ENCODE measurements at regions not wholly inside any gene's neighbourhood (a gene's known extent, or its start where the extent isn't known, plus 50 kb on each side); places are given as distances from the start of the nearest gene placed in this dataset.

DNA sequence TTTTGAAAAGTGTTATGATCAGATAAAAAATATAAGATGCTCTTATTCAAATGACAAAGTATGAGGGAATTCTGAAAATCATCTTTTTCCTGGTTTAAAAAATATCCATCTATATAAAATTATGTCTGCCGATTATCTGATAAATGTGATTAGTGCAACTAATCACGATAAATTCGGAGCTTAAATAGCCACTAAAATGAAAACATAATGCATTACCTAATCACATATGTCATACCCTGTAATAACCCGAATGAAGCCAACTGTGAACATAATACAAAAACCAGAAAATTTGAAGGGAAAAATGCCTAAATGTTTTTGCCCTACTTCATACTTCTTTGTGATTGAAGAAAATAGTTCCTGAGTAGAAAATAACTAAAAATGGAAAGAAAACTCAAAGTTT lies 808.4 kb upstream of the LUZP2 start:
- Histone ChIP-seq H3K36me3 (ENCODE audit: control insufficient read depth, insufficient read depth, low read length) (no peaks in the 10 kb centered on the region), H3K27me3 (replicated peaks; ENCODE audit: control insufficient read depth, insufficient read depth, low read length) (no peaks in the 10 kb centered on the region), H3K4me3 (replicated peaks; ENCODE audit: low read depth, low read length) (no peak overlapping the region)
- no peak for DNase-seq (ENCODE audit: extremely low read depth, insufficient read length)
- TF ChIP-seq, protein P1, sequence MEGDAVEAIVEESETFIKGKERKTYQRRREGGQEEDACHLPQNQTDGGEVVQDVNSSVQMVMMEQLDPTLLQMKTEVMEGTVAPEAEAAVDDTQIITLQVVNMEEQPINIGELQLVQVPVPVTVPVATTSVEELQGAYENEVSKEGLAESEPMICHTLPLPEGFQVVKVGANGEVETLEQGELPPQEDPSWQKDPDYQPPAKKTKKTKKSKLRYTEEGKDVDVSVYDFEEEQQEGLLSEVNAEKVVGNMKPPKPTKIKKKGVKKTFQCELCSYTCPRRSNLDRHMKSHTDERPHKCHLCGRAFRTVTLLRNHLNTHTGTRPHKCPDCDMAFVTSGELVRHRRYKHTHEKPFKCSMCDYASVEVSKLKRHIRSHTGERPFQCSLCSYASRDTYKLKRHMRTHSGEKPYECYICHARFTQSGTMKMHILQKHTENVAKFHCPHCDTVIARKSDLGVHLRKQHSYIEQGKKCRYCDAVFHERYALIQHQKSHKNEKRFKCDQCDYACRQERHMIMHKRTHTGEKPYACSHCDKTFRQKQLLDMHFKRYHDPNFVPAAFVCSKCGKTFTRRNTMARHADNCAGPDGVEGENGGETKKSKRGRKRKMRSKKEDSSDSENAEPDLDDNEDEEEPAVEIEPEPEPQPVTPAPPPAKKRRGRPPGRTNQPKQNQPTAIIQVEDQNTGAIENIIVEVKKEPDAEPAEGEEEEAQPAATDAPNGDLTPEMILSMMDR (IDR thresholded peaks at IDR 0.05; ENCODE audit: insufficient read depth, low read length, poor library complexity, severe bottlenecking), result no peak

DNA sequence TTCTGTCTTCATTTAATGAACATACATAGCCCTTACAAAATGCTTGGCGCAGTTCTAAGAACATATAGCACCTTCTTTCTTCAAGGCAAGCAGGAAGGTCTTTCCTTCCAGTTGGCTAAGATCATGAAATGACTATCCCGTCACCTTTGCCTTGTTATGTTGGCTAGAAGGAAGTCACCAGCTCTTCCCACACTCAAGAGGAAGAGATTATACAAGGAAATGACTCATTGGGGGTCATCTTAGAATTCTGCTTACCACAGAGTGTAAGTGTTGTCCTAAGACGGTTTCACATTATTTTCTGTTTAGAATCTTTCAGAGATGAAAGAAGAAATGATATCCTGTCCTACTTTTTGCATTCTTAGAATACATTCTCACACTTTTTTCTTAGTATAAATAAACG lies 808.0 kb upstream of the LUZP2 start:
- Histone ChIP-seq H3K4me3 (replicated peaks; ENCODE audit: low read depth, low read length) (no peak overlapping the region), H3K36me3 (ENCODE audit: control insufficient read depth, insufficient read depth, low read length) (no peaks in the 10 kb centered on the region), H3K27me3 (replicated peaks; ENCODE audit: control insufficient read depth, insufficient read depth, low read length) (no peaks in the 10 kb centered on the region)
- DNase-seq (ENCODE audit: extremely low read depth, insufficient read length), result no peak
- TF ChIP-seq, protein P1 (IDR thresholded peaks at IDR 0.05; ENCODE audit: insufficient read depth, low read length, poor library complexity, severe bottlenecking), result no peak

DNA sequence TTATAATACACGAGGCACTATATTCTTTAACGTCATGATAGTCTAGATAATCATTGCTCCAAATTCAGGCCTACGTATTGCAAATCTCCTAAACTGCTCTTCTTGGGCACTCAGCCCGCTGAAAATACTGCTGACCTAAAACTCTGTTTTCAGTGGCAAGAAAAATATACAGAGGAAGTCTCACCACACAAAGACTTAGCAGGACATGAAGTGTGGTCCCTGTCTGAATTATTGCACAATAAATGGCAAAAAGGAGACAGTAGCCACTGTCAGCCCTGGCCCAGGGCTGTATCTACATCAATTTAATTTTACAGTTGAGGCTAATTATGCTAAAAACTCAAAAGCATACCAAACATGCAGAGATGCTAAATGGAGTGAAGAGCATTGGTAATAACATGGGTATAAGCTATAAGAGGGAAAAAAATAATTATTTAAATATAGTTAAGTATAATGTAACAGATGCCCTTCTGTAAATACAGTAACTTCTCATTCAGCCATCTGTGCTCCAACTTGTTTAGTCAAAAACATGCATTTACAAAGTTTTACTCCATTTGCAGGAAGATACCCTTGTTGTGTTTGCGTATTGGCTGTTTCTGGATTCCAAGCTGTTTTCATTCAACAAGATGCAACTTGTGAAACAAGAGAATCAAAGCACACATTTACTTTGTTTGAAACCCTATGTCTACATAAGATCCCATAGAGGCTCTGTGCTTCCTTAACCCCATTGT lies 800.0 kb upstream of the LUZP2 start:
- TF ChIP-seq, protein P1 (IDR thresholded peaks at IDR 0.05; ENCODE audit: insufficient read depth, low read length, poor library complexity, severe bottlenecking), result no peak
- Histone ChIP-seq H3K36me3 (ENCODE audit: control insufficient read depth, insufficient read depth, low read length) (no peaks in the 10 kb centered on the region), H3K27me3 (replicated peaks; ENCODE audit: control insufficient read depth, insufficient read depth, low read length) (no peaks in the 10 kb centered on the region), H3K4me3 (replicated peaks; ENCODE audit: low read depth, low read length) (no peak overlapping the region)
- DNase-seq (ENCODE audit: extremely low read depth, insufficient read length), result no peak

DNA sequence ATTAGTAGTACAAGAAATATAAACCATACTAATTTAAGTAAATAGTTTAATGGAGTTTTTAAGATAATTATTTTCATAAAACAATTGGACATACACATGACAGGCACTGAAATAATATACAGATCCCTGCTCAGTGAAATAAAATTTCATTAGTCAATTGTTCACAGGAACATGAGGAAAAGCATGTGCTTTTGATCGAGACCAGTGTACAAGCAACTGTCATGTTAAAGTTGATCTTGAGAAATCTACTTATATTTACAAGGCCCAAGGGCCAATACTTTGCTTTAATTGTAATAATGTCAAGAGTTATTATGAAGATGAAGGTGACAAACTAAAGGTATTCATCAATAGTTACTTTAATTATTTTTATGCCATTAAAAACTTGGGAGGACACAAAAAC lies 792.7 kb upstream of the LUZP2 start:
- no peaks in the 10 kb centered on the region for H3K27me3 ChIP-seq (replicated peaks; ENCODE audit: control insufficient read depth, insufficient read depth, low read length)
- H3K36me3 ChIP-seq (ENCODE audit: control insufficient read depth, insufficient read depth, low read length), result no peaks in the 10 kb centered on the region
- no peak for DNase-seq (ENCODE audit: extremely low read depth, insufficient read length)
- H3K4me3 ChIP-seq (replicated peaks; ENCODE audit: low read depth, low read length), result no peak overlapping the region
- TF ChIP-seq, protein P1 (IDR thresholded peaks at IDR 0.05; ENCODE audit: insufficient read depth, low read length, poor library complexity, severe bottlenecking), result no peak

DNA sequence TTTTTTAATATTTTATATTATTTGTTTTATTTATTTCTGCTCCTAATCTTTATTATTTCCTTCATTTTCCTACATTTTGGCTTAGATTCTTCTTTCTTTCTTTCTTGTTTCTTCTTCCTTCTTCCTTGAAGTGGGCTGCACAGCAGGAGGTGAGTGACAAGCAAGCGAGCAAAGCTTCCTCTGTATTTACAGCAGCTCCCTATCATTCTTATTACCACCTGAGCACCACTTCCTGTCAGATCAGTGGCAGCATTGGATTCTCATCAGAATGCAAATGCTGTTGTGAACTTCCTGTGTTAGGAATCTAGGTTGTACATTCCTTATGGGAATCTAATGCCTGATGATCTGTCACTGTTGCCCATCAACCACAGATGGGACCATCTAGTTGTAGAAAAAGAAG lies 784.9 kb upstream of the LUZP2 start:
- TF ChIP-seq, protein P1 (IDR thresholded peaks at IDR 0.05; ENCODE audit: insufficient read depth, low read length, poor library complexity, severe bottlenecking), result no peak
- DNase-seq (ENCODE audit: extremely low read depth, insufficient read length), result no peak

DNA sequence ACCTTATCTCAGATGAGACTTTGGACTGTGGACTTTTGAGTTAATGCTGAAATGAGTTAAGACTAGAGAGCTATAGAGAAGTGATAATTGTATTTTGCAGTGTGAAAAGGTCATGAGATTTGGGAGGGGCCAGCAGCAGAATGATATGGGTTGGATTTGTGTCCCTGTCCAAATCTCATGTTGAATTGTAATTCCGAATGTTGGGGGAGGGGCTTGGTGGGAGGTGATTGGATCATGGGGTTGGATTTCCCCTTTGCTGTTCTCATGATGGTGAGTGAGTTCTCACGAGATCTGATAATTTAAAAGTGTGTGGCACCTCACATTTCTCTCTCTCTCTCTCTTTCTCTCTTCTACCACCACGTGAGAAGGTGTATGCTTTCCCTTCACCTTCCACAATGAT lies 777.8 kb upstream of the LUZP2 start:
- Histone ChIP-seq H3K27me3 (replicated peaks; ENCODE audit: control insufficient read depth, insufficient read depth, low read length) (no peaks in the 10 kb centered on the region), H3K36me3 (ENCODE audit: control insufficient read depth, insufficient read depth, low read length) (no peaks in the 10 kb centered on the region), H3K4me3 (replicated peaks; ENCODE audit: low read depth, low read length) (no peak overlapping the region)
- TF ChIP-seq, protein P1 (IDR thresholded peaks at IDR 0.05; ENCODE audit: insufficient read depth, low read length, poor library complexity, severe bottlenecking), result no peak
- DNase-seq (ENCODE audit: extremely low read depth, insufficient read length), result no peak

More for the DNA sequence above, 784.9 kb upstream of the LUZP2 start:
- no peaks in the 10 kb centered on the region for H3K27me3 ChIP-seq (replicated peaks; ENCODE audit: control insufficient read depth, insufficient read depth, low read length)
- H3K4me3 ChIP-seq (replicated peaks; ENCODE audit: low read depth, low read length), result no peak overlapping the region
- H3K36me3 ChIP-seq (ENCODE audit: control insufficient read depth, insufficient read depth, low read length), result no peaks in the 10 kb centered on the region

All from GM06990 (cell line).